ENCODE measurements at regions not wholly inside any gene's neighbourhood (a gene's known extent, or its start where the extent isn't known, plus 50 kb on each side); places are given as distances from the start of the nearest gene placed in this dataset.

DNA sequence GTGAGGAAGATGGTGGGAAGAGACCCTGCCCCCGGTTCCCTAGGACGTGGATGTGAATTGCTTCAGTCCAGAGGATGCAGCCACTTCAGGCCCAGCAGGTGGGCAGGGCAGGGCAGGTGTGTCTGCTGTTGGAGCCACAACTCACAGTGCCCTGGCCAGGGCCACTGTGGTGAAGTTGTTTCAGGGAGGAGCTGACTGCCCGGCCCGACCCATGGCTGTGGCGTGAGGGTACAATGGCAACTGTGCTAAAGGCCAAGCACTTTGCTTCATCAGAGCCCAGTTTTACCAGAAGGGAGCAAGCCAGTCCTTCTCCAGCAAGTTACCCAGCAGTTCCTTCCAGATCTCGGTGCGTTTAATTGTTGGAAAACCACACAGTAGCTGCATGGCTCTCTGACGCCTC, 1174.4 kb downstream of the BRD1 start:
- 41 to 62% methylated on average over 6 to 8 of the region's 8 CpGs for WGBS, 2 donors
- Histone ChIP-seq H3K4me1 (peaks cover 0 to 41% (median 7%) of the 10 kb centered on the region in 4 donors), H3K27me3 (no peaks in the 10 kb centered on the region), H3K9me3 (peaks cover 0 to 6% (median 0%) of the 10 kb centered on the region in 4 donors), H3K36me3 (peaks cover 0 to 7% (median 0%) of the 10 kb centered on the region in 3 donors), H3K4me3 (no peak overlapping the region), H3K27ac (peak overlapping the region; percentile 12 to 81 (median 48))
- TF ChIP-seq EP300 (IDR thresholded peaks at IDR 0.05) (no peak), CTCF (IDR thresholded peaks at IDR 0.05) (no peak)
- DNase-seq (ENCODE audit: low spot score in 2 of 2), result no peak

DNA sequence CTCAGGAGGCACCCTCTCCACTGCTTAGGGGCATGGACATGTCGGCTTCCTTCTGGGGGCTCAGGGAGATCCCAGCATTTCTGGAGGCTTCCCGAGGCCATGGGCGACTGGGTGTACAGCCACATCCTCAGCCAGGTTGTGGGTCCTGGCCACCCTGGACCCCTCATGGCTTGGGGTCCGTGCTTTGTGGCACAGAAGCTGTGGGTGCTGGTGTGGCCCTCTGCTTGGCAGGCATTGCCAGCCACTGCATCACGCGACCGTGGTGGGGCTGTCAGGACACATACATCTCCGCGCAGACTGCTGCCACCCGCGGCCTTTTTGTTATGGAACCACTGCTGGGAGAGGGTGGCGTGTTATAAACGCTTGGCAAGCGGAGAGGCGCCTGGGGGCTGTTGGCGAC, 1174.9 kb downstream of the BRD1 start:
- Histone ChIP-seq H3K27ac (peak overlapping the region in 3 of 4 donors; percentile 12 to 81 (median 80)), H3K27me3 (no peaks in the 10 kb centered on the region), H3K9me3 (peaks cover 0 to 6% (median 0%) of the 10 kb centered on the region in 4 donors), H3K36me3 (peaks cover 0 to 9% (median 0%) of the 10 kb centered on the region in 3 donors), H3K4me3 (no peak overlapping the region), H3K4me1 (peaks cover 0 to 41% (median 7%) of the 10 kb centered on the region in 4 donors)
- WGBS, 2 donors, result 76 to 83% methylated on average over 8 to 14 of the region's 16 CpGs
- TF ChIP-seq POLR2A (IDR thresholded peaks at IDR 0.05) (no peak), EP300 (IDR thresholded peaks at IDR 0.05) (no peak), CTCF (IDR thresholded peaks at IDR 0.05) (no peak)
- no peak for DNase-seq (ENCODE audit: low spot score in 2 of 2)

DNA sequence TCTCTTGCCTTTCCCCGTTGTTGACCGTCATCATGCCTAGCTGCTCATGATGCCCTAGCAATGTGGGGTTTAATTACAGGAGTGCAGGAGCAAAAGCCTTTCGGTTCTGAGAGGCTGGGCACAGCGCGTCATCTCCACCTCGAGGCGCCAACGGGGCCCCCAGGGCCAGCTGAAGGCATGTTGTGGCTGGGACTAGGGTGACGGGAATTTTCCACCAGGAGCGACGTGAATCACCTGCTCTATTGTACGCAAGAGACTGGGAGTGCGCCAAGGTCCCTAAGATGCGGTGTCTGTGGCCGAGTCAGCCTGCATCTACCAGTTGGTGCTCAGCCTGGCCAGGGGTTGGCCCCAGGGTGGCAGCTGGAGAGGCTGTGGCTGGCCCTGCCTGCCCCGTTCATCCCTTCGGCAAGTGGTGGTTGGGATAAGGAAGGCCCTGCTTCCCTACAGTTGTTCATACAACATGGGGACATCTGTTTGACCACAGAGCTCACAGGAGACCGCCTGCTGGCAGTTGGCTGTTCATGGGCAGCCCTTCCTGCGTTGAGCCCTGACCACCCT, 1175.6 kb downstream of the BRD1 start:
- peaks cover 0 to 9% (median 0%) of the 10 kb centered on the region in 3 donors for H3K36me3 ChIP-seq
- TF ChIP-seq CTCF (IDR thresholded peaks at IDR 0.05) (no peak), POLR2A (IDR thresholded peaks at IDR 0.05) (no peak), EP300 (IDR thresholded peaks at IDR 0.05) (no peak)
- peak overlapping the region in 2 of 4 donors; percentile 62 to 80 for H3K27ac ChIP-seq
- 93 to 94% methylated on average over 19 of the region's 19 CpGs for WGBS, 2 donors
- peaks cover 0 to 41% (median 7%) of the 10 kb centered on the region in 4 donors for H3K4me1 ChIP-seq
- H3K4me3 ChIP-seq, result no peak overlapping the region
- peaks cover 0 to 6% (median 0%) of the 10 kb centered on the region in 4 donors for H3K9me3 ChIP-seq
- H3K27me3 ChIP-seq, result no peaks in the 10 kb centered on the region
- no peak for DNase-seq (ENCODE audit: low spot score in 2 of 2)

- peak in 1 of 2 donors; percentile 60 for TF ChIP-seq EP300 (IDR thresholded peaks at IDR 0.05)
- TF ChIP-seq POLR2A (IDR thresholded peaks at IDR 0.05), result no peak
- TF ChIP-seq CTCF (IDR thresholded peaks at IDR 0.05), result peak in 2 of 5 experiments; percentile 26 to 32
- H3K4me3 ChIP-seq, result no peak overlapping the region
- no peaks in the 10 kb centered on the region for H3K27me3 ChIP-seq
- DNase-seq (ENCODE audit: low spot score in 2 of 2), result no peak
- H3K4me1 ChIP-seq, result peaks cover 0 to 41% (median 7%) of the 10 kb centered on the region in 4 donors
- H3K36me3 ChIP-seq, result peaks cover 0 to 17% (median 0%) of the 10 kb centered on the region in 3 donors
- peak overlapping the region in 2 of 4 donors; percentile 62 to 80 for H3K27ac ChIP-seq
- WGBS, 2 donors, result 72 to 74% methylated on average over 25 to 26 of the region's 26 CpGs
- peaks cover 0 to 6% (median 0%) of the 10 kb centered on the region in 4 donors for H3K9me3 ChIP-seq
These were observed 1176.4 kb downstream of the BRD1 start for GRCh38 chr22:48651036-48651890.

All from tibial nerve (tissue), 4 donors.